Osteoblast (primary cell): ENCODE measurements at regions not wholly inside any gene's neighbourhood (a gene's known extent, or its start where the extent isn't known, plus 50 kb on each side); places are given as distances from the start of the nearest gene placed in this dataset.

ENCODE experiments used
- DNase-seq: peaks from one replicate; pipeline ENCODE4 v3.0.0; 2011; ENCODE audit warnings: low spot score, mixed read lengths; ENCODE audit not compliant: insufficient read length; ENCODE audit errors: missing footprints
- H2AFZ ChIP-seq: 2 replicates; pipeline ENCODE4 v1.6.0; 2011; ENCODE audit warnings: mild to moderate bottlenecking, low read length
- H3K27ac ChIP-seq: 2 replicates; pipeline ENCODE4 v1.5.1; 2011; ENCODE audit warnings: mild to moderate bottlenecking, low read depth, low read length, moderate library complexity
- H3K27me3 ChIP-seq: 2 replicates; pipeline ENCODE4 v1.6.0; 2012; ENCODE audit warnings: mild to moderate bottlenecking, control low read depth, inconsistent platforms, low read length, moderate library complexity; ENCODE audit not compliant: insufficient read depth
- H3K36me3 ChIP-seq: 2 replicates; pipeline ENCODE4 v1.5.1; 2011; ENCODE audit warnings: mild to moderate bottlenecking, low read length, control low read depth, moderate library complexity; ENCODE audit not compliant: insufficient read depth
- H3K4me1 ChIP-seq: 2 replicates; pipeline ENCODE4 v1.5.1; 2011; ENCODE audit warnings: mild to moderate bottlenecking, low read length, control low read depth, moderate library complexity; ENCODE audit not compliant: insufficient read depth
- H3K4me2 ChIP-seq: 2 replicates; pipeline ENCODE4 v1.6.0; 2011; ENCODE audit warnings: mild to moderate bottlenecking, low read length; ENCODE audit not compliant: insufficient read depth
- H3K4me3 ChIP-seq: fragments of 200-600 bp; sonication (generic); 3 replicates; pipeline ENCODE4 v1.5.1; 2012; ENCODE audit warnings: mild to moderate bottlenecking, low read length, inconsistent platforms; ENCODE audit not compliant: insufficient read depth
- H3K79me2 ChIP-seq: 2 replicates; pipeline ENCODE4 v1.6.0; 2012; ENCODE audit warnings: mild to moderate bottlenecking, low read length, control low read depth, inconsistent platforms; ENCODE audit not compliant: insufficient read depth
- H3K9me3 ChIP-seq: 2 replicates; pipeline ENCODE4 v1.5.1; 2011; ENCODE audit warnings: low read depth, low read length, control low read depth
- H4K20me1 ChIP-seq: 2 replicates; pipeline ENCODE4 v1.6.0; 2012; ENCODE audit warnings: mild to moderate bottlenecking, low read length, control low read depth; ENCODE audit not compliant: insufficient read depth
- TF ChIP-seq, protein P1 (sequence below): IDR thresholded peaks from 2 replicates; pipeline ENCODE4 v1.5.1; 2011; ENCODE audit warnings: mild to moderate bottlenecking, low read depth, low read length, moderate library complexity; ENCODE audit errors: extremely low read depth

DNA sequence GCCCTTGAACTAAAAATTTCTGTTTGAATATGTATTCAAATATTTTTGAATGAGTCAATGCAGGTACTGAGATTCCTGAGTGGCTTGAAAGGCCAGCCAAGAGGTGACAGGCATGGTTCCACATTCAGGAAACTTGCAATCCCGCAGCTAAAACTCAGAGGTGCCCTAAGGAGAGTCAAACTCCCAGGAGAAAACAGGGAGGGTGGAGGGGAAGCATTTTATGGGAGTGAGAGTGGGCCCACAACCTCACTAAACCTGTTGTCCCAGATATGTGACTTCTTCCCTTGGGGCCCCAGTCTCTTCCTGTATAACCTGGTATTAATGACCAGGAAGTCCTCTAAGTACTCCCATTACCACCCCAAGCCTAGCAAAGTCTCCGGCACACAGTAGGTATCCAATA is 189.6 kb downstream of the PLPP3 start:
- H3K27ac ChIP-seq, result no peak overlapping the region
- no peaks in the 10 kb centered on the region for H3K27me3 ChIP-seq
- no peaks in the 10 kb centered on the region for H4K20me1 ChIP-seq
- no peak for DNase-seq
- TF ChIP-seq, protein P1, sequence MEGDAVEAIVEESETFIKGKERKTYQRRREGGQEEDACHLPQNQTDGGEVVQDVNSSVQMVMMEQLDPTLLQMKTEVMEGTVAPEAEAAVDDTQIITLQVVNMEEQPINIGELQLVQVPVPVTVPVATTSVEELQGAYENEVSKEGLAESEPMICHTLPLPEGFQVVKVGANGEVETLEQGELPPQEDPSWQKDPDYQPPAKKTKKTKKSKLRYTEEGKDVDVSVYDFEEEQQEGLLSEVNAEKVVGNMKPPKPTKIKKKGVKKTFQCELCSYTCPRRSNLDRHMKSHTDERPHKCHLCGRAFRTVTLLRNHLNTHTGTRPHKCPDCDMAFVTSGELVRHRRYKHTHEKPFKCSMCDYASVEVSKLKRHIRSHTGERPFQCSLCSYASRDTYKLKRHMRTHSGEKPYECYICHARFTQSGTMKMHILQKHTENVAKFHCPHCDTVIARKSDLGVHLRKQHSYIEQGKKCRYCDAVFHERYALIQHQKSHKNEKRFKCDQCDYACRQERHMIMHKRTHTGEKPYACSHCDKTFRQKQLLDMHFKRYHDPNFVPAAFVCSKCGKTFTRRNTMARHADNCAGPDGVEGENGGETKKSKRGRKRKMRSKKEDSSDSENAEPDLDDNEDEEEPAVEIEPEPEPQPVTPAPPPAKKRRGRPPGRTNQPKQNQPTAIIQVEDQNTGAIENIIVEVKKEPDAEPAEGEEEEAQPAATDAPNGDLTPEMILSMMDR, result no peak
- H3K4me1 ChIP-seq, result no peaks in the 10 kb centered on the region
- no peaks in the 10 kb centered on the region for H3K9me3 ChIP-seq
- no peak overlapping the region for H3K4me3 ChIP-seq
- H2AFZ ChIP-seq, result no peak overlapping the region
- no peaks in the 10 kb centered on the region for H3K36me3 ChIP-seq
- H3K4me2 ChIP-seq, result no peak overlapping the region
- no peaks in the 10 kb centered on the region for H3K79me2 ChIP-seq

DNA sequence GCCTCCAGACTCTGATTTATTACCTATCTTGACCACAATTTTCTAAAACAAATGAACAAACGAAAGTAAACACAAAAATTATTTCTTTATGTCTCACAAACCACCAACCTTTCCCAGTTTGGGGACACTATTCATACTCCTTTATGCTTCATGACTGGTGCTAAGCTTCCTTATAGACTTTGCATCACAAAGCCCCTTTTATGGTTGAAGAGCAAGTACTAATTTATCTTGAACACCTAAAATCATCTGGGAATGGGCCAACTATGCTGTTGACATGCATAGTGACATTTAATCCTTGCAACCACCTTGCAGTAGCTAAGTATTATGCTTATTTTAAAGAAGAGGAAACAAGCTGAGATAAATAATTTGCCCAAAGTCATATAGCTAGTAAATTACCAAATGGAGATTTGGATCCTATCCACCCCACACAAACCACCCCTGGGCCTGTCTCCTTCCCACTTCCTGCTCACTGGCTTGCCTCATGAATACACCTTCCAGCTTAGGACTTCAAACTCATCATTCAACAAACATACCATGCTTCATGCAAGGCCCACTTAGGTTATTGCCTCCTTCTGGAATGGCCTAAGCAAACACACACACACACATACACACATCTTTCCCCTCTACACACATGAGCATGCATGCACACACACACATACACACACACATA is 192.2 kb downstream of the PLPP3 start:
- Histone ChIP-seq H3K4me3 (no peak overlapping the region), H3K4me2 (no peak overlapping the region), H3K79me2 (no peaks in the 10 kb centered on the region), H3K4me1 (no peaks in the 10 kb centered on the region), H3K36me3 (no peaks in the 10 kb centered on the region), H2AFZ (no peak overlapping the region), H3K27me3 (no peaks in the 10 kb centered on the region), H4K20me1 (no peaks in the 10 kb centered on the region), H3K27ac (no peak overlapping the region), H3K9me3 (no peaks in the 10 kb centered on the region)
- TF ChIP-seq, protein P1, result no peak
- DNase-seq, result no peak

DNA sequence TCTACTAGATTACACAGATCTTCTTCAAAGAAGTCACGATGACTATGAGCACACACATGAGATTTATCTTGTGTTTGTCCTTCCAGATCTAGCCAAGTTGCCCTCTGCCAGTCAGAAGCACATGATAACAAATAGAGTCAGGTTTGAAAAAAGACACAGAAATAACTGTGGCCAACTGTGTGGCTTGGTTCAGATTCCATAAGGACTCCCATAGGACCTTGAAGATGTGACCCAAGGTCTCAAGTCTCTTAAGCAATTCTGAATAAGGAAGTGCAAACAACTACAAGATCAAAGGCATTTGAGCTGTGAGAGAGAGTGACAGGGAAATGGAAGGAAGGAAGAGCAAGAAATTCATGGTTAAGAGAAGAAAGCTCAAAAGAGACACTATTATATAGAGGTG is 194.0 kb downstream of the PLPP3 start:
- Histone ChIP-seq H3K4me2 (no peak overlapping the region), H3K27ac (no peak overlapping the region), H3K79me2 (no peaks in the 10 kb centered on the region), H3K4me1 (no peaks in the 10 kb centered on the region), H2AFZ (no peak overlapping the region), H3K9me3 (no peaks in the 10 kb centered on the region), H3K27me3 (no peaks in the 10 kb centered on the region), H3K4me3 (no peak overlapping the region), H3K36me3 (no peaks in the 10 kb centered on the region), H4K20me1 (no peaks in the 10 kb centered on the region)
- TF ChIP-seq, protein P1, result no peak
- DNase-seq, result no peak

DNA sequence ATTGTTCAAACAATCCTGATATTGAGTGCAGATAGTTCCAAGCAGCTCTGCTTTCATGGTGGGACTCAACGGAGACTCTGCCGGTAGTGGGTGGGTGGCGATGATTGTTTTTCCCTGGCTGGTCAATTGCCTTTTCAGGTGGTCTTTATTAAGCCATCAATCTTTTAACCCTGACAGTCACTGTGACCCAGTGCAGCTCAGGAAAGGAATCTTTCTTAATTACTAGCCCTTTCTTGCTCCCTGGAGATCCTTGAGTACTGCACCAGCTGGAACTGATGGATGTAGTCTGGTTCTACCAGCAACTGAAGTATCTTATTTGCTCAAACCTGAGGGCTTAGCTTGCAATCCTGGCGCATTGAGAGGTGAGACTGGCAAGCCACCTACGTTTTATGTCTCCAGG is 196.4 kb downstream of the PLPP3 start:
- no peaks in the 10 kb centered on the region for H3K9me3 ChIP-seq
- H2AFZ ChIP-seq, result no peak overlapping the region
- H3K27me3 ChIP-seq, result no peaks in the 10 kb centered on the region
- no peaks in the 10 kb centered on the region for H3K36me3 ChIP-seq
- H3K79me2 ChIP-seq, result no peaks in the 10 kb centered on the region
- H3K4me1 ChIP-seq, result no peaks in the 10 kb centered on the region
- H3K4me2 ChIP-seq, result no peak overlapping the region
- DNase-seq, result no peak
- no peaks in the 10 kb centered on the region for H4K20me1 ChIP-seq
- H3K4me3 ChIP-seq, result no peak overlapping the region
- TF ChIP-seq, protein P1, result no peak
- no peak overlapping the region for H3K27ac ChIP-seq
